HG02759 (cell line): ENCODE measurements at regions not wholly inside any gene's neighbourhood (a gene's known extent, or its start where the extent isn't known, plus 50 kb on each side); places are given as distances from the start of the nearest gene placed in this dataset.
"Not testable (repeated sequence)": the region's sequence is repeated elsewhere in the genome, so short reads cannot be mapped to it uniquely, and the experiment has no call there.

ENCODE experiments used
- ATAC-seq: cut with Tn5 transposase; IDR thresholded peaks from one replicate; pipeline ENCODE4 v1.9.1; 2021; ENCODE audit warnings: mild to moderate bottlenecking, moderate library complexity; ENCODE audit not compliant: unreplicated experiment

- ATAC-seq, result not testable (repeated sequence)
These were observed 60.6 kb downstream of the GOLGA8T start for GRCh38 chr15:30195355-30196008.

- ATAC-seq, result not testable (repeated sequence)
These were observed 61.1 kb downstream of the GOLGA8T start for GRCh38 chr15:30196009-30196375.

GRCh38 chr15:30196769-30197168 is 61.9 kb downstream of the GOLGA8T start:
- not testable (repeated sequence) for ATAC-seq

- not testable (repeated sequence) for ATAC-seq
These were observed 66.7 kb downstream of the GOLGA8T start for GRCh38 chr15:30201517-30201916.

GRCh38 chr15:30213733-30214132 is 78.9 kb downstream of the GOLGA8T start:
- not testable (repeated sequence) for ATAC-seq

- not testable (repeated sequence) for ATAC-seq
These were observed 87.0 kb downstream of the GOLGA8T start for GRCh38 chr15:30221803-30222202.

- not testable (repeated sequence) for ATAC-seq
These were observed 88.1 kb downstream of the GOLGA8T start for GRCh38 chr15:30222798-30223591.

- ATAC-seq, result not testable (repeated sequence)
These were observed 90.5 kb downstream of the GOLGA8T start for GRCh38 chr15:30225233-30225891.

- peak; percentile 15 for ATAC-seq
These were observed 126.7 kb downstream of the GOLGA8T start for GRCh38 chr15:30261432-30262141.

GRCh38 chr15:30262142-30262460 is 127.2 kb downstream of the GOLGA8T start:
- ATAC-seq, result peak; percentile 81

- not testable (repeated sequence) for ATAC-seq
These were observed 129.1 kb downstream of the GOLGA8T start for GRCh38 chr15:30264000-30264399.

- not testable (repeated sequence) for ATAC-seq
These were observed 98.0 kb downstream of the CHRFAM7A start for GRCh38 chr15:30295150-30295844.

GRCh38 chr15:30303968-30304367 is 89.4 kb downstream of the CHRFAM7A start:
- not testable (repeated sequence) for ATAC-seq
